Cardiac muscle cell (in vitro differentiated cells and primary cell): ENCODE measurements at regions not wholly inside any gene's neighbourhood (a gene's known extent, or its start where the extent isn't known, plus 50 kb on each side); places are given as distances from the start of the nearest gene placed in this dataset.

Source experiments
- DNase-seq, 2 donors: peaks; one replicate each; pipeline versions ENCODE4 v3.0.0 to v3.0.0-alpha.2; 2010 to 2017; ENCODE audit warnings: low read depth in 1 of 2, low spot score in 1 of 2
- H3K27ac ChIP-seq: fragments of 200-600 bp; sonication (generic); 2 replicates; pipeline ENCODE4 v1.5.1; 2016
- H3K27me3 ChIP-seq: fragments of 200-600 bp; sonication (generic); 2 replicates; pipeline ENCODE4 v1.6.0; 2016; ENCODE audit warnings: control low read depth
- H3K36me3 ChIP-seq: fragments of 200-600 bp; sonication (generic); 2 replicates; pipeline ENCODE4 v1.5.1; 2016; ENCODE audit warnings: control low read depth
- H3K4me1 ChIP-seq: fragments of 200-600 bp; sonication (generic); 2 replicates; pipeline ENCODE4 v1.8.1; 2017; ENCODE audit warnings: low read depth, mild to moderate bottlenecking, mixed run types
- H3K4me3 ChIP-seq: fragments of 200-600 bp; sonication (generic); 2 replicates; pipeline ENCODE4 v1.5.1; 2016; ENCODE audit warnings: mild to moderate bottlenecking
- H3K9me3 ChIP-seq: fragments of 200-600 bp; sonication (generic); 2 replicates; pipeline ENCODE4 v1.5.1; 2017; ENCODE audit warnings: low read depth, mild to moderate bottlenecking, control low read depth
- TF ChIP-seq, protein P1 (sequence below): IDR thresholded peaks from 2 replicates; pipeline ENCODE4 v1.5.1; 2012; ENCODE audit warnings: low read depth, mild to moderate bottlenecking, low read length

DNA sequence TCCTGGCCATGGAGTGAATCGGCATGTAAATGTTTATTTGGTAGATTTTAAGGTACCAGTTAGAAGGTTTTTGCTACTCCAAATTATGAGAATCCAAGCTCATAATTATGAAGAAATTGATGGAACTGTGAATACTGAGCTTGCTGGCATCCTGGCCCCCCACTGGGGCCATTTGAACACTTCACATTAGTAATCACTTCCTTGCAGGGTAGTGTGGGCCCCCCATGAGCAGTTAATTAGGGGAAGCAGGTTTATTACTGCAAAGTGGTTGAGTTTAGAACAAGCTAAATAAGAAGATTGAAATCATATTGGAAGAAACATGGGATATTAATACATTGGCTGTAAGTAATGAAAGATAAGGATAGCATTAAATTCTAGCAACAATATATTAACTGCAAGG, 86.7 kb downstream of the S1PR1 start:
- no peaks in the 10 kb centered on the region for H3K36me3 ChIP-seq
- TF ChIP-seq, protein P1, sequence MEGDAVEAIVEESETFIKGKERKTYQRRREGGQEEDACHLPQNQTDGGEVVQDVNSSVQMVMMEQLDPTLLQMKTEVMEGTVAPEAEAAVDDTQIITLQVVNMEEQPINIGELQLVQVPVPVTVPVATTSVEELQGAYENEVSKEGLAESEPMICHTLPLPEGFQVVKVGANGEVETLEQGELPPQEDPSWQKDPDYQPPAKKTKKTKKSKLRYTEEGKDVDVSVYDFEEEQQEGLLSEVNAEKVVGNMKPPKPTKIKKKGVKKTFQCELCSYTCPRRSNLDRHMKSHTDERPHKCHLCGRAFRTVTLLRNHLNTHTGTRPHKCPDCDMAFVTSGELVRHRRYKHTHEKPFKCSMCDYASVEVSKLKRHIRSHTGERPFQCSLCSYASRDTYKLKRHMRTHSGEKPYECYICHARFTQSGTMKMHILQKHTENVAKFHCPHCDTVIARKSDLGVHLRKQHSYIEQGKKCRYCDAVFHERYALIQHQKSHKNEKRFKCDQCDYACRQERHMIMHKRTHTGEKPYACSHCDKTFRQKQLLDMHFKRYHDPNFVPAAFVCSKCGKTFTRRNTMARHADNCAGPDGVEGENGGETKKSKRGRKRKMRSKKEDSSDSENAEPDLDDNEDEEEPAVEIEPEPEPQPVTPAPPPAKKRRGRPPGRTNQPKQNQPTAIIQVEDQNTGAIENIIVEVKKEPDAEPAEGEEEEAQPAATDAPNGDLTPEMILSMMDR: no peak
- no peaks in the 10 kb centered on the region for H3K4me1 ChIP-seq
- H3K4me3 ChIP-seq: no peak overlapping the region
- no peak for DNase-seq
- no peaks in the 10 kb centered on the region for H3K27me3 ChIP-seq
- no peaks in the 10 kb centered on the region for H3K9me3 ChIP-seq
- H3K27ac ChIP-seq: no peak overlapping the region

DNA sequence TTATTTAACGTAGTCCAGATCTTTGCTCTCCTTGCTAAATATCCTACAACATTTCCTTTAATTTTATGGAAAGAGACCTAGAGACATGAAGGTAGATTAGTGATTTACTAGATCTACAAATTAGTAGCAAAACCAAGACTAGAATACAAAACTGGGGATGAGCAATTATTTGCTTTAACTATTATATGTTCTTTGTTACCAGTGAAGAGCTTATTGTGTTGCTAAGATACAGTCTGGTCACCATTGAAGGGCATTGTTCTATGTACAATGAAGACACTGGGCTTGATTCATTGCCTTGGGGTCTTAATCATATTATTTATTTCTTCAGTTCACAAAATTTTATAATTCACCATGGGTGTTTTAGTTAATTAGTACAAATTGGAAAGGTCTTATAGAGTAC, 88.3 kb downstream of the S1PR1 start:
- no peak overlapping the region for H3K27ac ChIP-seq
- TF ChIP-seq, protein P1: no peak
- H3K27me3 ChIP-seq: no peaks in the 10 kb centered on the region
- H3K36me3 ChIP-seq: no peaks in the 10 kb centered on the region
- H3K9me3 ChIP-seq: no peaks in the 10 kb centered on the region
- no peak for DNase-seq
- no peaks in the 10 kb centered on the region for H3K4me1 ChIP-seq
- H3K4me3 ChIP-seq: no peak overlapping the region

DNA sequence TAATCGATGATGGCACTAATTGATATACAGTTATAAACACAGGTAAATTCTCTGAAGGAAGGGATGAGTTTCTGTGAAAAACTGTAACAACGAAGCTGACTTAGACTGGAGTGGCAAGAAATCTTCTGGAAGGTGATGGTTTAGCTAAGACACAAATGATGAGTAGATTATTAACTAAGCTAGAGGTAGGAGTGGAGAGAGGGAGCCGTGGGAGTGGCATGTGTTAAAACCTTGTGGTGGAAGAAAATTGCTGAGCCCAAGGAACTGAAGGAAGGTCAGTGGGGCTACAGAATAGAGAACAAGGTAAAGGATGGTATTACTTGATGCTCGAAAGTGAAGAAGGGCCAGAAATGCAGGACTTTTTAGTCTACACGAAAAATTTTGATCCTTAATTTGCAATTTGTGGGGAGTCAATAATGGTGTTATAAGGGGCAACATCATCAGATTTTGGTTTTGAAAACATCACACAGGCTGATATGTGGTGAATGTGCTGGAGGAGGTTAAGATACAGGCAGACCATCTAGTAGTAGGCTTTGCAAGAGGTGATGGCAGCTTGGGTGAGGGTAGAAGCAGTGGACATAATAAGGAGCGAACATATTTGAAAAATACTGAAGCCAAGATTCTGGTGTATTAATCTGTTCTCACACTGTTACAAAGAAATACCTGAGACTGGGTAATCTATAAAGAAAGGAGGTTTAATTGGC, 93.8 kb downstream of the S1PR1 start:
- Histone ChIP-seq H3K4me3 (no peak overlapping the region), H3K27me3 (no peaks in the 10 kb centered on the region), H3K27ac (no peak overlapping the region), H3K4me1 (no peaks in the 10 kb centered on the region), H3K9me3 (no peaks in the 10 kb centered on the region), H3K36me3 (no peaks in the 10 kb centered on the region)
- no peak for DNase-seq
- TF ChIP-seq, protein P1: no peak

DNA sequence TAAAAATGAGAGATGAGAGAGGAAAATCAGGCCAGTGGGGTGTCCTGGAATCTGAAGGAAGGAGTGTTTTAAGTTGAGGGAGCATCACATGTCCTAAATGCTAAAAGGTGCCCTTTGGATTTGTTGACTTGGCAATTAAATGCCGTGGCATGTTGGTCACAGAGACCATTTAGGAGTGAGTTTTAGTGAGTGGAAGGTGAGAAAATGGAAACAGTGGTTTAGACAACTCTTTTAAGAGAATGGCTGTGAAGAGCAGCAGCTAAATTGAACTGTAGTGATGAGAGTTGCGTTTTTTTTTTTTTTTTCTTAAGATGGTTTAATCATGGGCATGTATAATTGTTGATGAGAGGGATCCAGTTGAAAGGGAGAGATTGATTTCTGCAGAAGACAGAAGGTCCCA, 95.0 kb downstream of the S1PR1 start:
- TF ChIP-seq, protein P1: no peak
- Histone ChIP-seq H3K27me3 (no peaks in the 10 kb centered on the region), H3K36me3 (no peaks in the 10 kb centered on the region), H3K4me3 (no peak overlapping the region), H3K4me1 (no peaks in the 10 kb centered on the region), H3K9me3 (no peaks in the 10 kb centered on the region), H3K27ac (no peak overlapping the region)
- DNase-seq: no peak

DNA sequence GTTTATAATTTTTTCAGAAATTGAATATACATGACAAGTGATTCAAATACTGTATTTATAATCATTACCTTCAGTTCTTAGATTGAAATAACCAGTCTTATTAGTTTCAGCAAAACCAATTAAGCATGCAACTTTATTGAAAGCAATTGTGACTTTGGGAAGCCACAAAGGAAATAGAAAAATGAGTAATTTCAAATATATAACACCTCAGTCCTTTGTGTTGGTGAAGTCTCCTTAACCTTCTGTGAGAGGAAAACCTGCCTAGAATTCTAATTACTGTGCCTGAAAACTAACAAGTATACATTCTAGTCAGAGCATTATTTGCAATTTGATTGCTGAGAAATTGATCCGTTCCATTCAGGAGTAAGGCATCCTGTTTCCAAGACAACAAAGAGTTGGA, 95.8 kb downstream of the S1PR1 start:
- H3K4me3 ChIP-seq: no peak overlapping the region
- no peak overlapping the region for H3K27ac ChIP-seq
- H3K36me3 ChIP-seq: no peaks in the 10 kb centered on the region
- no peaks in the 10 kb centered on the region for H3K4me1 ChIP-seq
- no peak for DNase-seq
- TF ChIP-seq, protein P1: no peak
- no peaks in the 10 kb centered on the region for H3K27me3 ChIP-seq
- no peaks in the 10 kb centered on the region for H3K9me3 ChIP-seq
